ENCODE measurements at regions not wholly inside any gene's neighbourhood (a gene's known extent, or its start where the extent isn't known, plus 50 kb on each side); places are given as distances from the start of the nearest gene placed in this dataset.

DNA sequence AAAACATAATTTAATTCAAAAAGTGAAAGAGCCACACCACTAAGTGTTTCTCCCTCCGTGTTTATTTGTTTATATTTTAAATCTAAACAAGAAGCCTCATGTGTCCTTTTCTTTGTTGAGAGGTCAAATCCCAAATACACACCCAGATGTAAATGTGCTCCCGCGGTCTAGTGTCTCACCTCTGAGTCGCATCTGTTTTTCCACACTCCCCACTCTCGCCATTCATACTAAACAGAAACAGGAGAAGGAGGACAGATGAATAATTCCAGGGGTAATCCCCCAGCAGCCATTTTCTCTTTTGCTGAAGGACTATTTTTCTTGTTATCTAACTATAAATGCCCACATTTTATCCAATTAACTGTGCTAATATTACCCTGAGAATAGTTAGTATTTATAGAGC lies 361.6 kb upstream of the RIOK2 start:
- TF ChIP-seq, protein P1, sequence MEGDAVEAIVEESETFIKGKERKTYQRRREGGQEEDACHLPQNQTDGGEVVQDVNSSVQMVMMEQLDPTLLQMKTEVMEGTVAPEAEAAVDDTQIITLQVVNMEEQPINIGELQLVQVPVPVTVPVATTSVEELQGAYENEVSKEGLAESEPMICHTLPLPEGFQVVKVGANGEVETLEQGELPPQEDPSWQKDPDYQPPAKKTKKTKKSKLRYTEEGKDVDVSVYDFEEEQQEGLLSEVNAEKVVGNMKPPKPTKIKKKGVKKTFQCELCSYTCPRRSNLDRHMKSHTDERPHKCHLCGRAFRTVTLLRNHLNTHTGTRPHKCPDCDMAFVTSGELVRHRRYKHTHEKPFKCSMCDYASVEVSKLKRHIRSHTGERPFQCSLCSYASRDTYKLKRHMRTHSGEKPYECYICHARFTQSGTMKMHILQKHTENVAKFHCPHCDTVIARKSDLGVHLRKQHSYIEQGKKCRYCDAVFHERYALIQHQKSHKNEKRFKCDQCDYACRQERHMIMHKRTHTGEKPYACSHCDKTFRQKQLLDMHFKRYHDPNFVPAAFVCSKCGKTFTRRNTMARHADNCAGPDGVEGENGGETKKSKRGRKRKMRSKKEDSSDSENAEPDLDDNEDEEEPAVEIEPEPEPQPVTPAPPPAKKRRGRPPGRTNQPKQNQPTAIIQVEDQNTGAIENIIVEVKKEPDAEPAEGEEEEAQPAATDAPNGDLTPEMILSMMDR (conservative IDR thresholded peaks at IDR 0.05; ENCODE audit: low read depth, low read length): no peak
- TF ChIP-seq MAFK (IDR thresholded peaks at IDR 0.05; ENCODE audit: low read depth, low read length): no peak
- TF ChIP-seq RCOR1 (IDR thresholded peaks at IDR 0.05; ENCODE audit: insufficient replicate concordance, low read length): no peak
- TF ChIP-seq, protein P2, sequence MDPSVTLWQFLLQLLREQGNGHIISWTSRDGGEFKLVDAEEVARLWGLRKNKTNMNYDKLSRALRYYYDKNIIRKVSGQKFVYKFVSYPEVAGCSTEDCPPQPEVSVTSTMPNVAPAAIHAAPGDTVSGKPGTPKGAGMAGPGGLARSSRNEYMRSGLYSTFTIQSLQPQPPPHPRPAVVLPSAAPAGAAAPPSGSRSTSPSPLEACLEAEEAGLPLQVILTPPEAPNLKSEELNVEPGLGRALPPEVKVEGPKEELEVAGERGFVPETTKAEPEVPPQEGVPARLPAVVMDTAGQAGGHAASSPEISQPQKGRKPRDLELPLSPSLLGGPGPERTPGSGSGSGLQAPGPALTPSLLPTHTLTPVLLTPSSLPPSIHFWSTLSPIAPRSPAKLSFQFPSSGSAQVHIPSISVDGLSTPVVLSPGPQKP (IDR thresholded peaks at IDR 0.05; ENCODE audit: borderline replicate concordance, low read depth, low read length): no peak
- TF ChIP-seq POLR2A (IDR thresholded peaks at IDR 0.05; ENCODE audit: low read depth, low read length): no peak
- no peak for TF ChIP-seq BHLHE40 (IDR thresholded peaks at IDR 0.05; ENCODE audit: low read depth, low read length)
- TF ChIP-seq, protein P3, sequence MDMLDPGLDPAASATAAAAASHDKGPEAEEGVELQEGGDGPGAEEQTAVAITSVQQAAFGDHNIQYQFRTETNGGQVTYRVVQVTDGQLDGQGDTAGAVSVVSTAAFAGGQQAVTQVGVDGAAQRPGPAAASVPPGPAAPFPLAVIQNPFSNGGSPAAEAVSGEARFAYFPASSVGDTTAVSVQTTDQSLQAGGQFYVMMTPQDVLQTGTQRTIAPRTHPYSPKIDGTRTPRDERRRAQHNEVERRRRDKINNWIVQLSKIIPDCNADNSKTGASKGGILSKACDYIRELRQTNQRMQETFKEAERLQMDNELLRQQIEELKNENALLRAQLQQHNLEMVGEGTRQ (IDR thresholded peaks at IDR 0.05; ENCODE audit: low read depth, low read length): no peak
- no peak for TF ChIP-seq NFE2L2 (IDR thresholded peaks at IDR 0.05; ENCODE audit: low read depth, low read length)
- no peak for TF ChIP-seq FOS (IDR thresholded peaks at IDR 0.05; ENCODE audit: low read depth, low read length)
- no peak for TF ChIP-seq RAD21 (IDR thresholded peaks at IDR 0.05; ENCODE audit: low read length)
